ENCODE measurements at regions not wholly inside any gene's neighbourhood (a gene's known extent, or its start where the extent isn't known, plus 50 kb on each side); places are given as distances from the start of the nearest gene placed in this dataset.

DNA sequence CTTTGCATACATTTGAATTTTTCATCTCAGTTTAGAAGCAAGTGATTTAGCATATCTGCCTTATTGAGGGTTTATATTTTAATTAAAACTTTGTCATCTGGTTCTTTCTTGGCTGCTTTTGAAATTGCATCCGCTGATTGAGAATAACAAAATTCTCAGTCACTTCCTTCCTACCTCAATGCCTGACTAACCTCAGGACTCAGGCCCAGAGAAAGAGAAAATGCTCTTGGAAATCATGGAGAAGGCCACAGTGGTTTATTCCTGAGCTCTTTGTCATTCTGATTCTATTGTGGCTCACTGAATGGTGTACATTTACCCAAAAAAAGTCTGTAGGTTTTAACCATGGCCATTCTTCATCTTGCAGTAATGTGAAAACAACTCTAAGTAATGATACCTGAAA is 533.9 kb downstream of the TBL1XR1 start:
- H3K79me2 ChIP-seq (ENCODE audit: insufficient read depth) = no peaks in the 10 kb centered on the region
- TF ChIP-seq, protein P1, sequence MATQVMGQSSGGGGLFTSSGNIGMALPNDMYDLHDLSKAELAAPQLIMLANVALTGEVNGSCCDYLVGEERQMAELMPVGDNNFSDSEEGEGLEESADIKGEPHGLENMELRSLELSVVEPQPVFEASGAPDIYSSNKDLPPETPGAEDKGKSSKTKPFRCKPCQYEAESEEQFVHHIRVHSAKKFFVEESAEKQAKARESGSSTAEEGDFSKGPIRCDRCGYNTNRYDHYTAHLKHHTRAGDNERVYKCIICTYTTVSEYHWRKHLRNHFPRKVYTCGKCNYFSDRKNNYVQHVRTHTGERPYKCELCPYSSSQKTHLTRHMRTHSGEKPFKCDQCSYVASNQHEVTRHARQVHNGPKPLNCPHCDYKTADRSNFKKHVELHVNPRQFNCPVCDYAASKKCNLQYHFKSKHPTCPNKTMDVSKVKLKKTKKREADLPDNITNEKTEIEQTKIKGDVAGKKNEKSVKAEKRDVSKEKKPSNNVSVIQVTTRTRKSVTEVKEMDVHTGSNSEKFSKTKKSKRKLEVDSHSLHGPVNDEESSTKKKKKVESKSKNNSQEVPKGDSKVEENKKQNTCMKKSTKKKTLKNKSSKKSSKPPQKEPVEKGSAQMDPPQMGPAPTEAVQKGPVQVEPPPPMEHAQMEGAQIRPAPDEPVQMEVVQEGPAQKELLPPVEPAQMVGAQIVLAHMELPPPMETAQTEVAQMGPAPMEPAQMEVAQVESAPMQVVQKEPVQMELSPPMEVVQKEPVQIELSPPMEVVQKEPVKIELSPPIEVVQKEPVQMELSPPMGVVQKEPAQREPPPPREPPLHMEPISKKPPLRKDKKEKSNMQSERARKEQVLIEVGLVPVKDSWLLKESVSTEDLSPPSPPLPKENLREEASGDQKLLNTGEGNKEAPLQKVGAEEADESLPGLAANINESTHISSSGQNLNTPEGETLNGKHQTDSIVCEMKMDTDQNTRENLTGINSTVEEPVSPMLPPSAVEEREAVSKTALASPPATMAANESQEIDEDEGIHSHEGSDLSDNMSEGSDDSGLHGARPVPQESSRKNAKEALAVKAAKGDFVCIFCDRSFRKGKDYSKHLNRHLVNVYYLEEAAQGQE (IDR thresholded peaks at IDR 0.05; ENCODE audit: low read depth, low read length) = no peak
- no peak for TF ChIP-seq FOXM1 (IDR thresholded peaks at IDR 0.05; ENCODE audit: low read depth)
- TF ChIP-seq NFIC (IDR thresholded peaks at IDR 0.05; ENCODE audit: borderline replicate concordance) = no peak
- no peak for TF ChIP-seq SIN3A (IDR thresholded peaks at IDR 0.05; ENCODE audit: borderline replicate concordance, low read depth, low read length)
- no peak for TF ChIP-seq FOXJ3 (CRISPR knock-in tag; IDR thresholded peaks at IDR 0.05)
- TF ChIP-seq, protein P2, sequence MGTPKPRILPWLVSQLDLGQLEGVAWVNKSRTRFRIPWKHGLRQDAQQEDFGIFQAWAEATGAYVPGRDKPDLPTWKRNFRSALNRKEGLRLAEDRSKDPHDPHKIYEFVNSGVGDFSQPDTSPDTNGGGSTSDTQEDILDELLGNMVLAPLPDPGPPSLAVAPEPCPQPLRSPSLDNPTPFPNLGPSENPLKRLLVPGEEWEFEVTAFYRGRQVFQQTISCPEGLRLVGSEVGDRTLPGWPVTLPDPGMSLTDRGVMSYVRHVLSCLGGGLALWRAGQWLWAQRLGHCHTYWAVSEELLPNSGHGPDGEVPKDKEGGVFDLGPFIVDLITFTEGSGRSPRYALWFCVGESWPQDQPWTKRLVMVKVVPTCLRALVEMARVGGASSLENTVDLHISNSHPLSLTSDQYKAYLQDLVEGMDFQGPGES (IDR thresholded peaks at IDR 0.05; ENCODE audit: low read depth, low read length) = no peak
- TF ChIP-seq, protein P3, sequence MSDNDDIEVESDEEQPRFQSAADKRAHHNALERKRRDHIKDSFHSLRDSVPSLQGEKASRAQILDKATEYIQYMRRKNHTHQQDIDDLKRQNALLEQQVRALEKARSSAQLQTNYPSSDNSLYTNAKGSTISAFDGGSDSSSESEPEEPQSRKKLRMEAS (IDR thresholded peaks at IDR 0.05; ENCODE audit: low read depth) = no peak
- TF ChIP-seq JUND (IDR thresholded peaks at IDR 0.05) = no peak
- TF ChIP-seq GATA2 (CRISPR knock-in tag; IDR thresholded peaks at IDR 0.05) = no peak
- TF ChIP-seq FOSL2 (IDR thresholded peaks at IDR 0.05; ENCODE audit: borderline replicate concordance, low read depth) = no peak
- TF ChIP-seq CTCF (IDR thresholded peaks at IDR 0.05) = no peak
- no peak for TF ChIP-seq CHD2 (IDR thresholded peaks at IDR 0.05; ENCODE audit: low read length, partially characterized antibody)
- TF ChIP-seq RFX5 (IDR thresholded peaks at IDR 0.05; ENCODE audit: low read length) = no peak
- TF ChIP-seq YY1 (IDR thresholded peaks at IDR 0.05; ENCODE audit: low read depth) = no peak
- TF ChIP-seq RAD21 (IDR thresholded peaks at IDR 0.05; ENCODE audit: low read length) = no peak
- no peak for TF ChIP-seq TEAD4 (IDR thresholded peaks at IDR 0.05; ENCODE audit: borderline replicate concordance, insufficient read depth)
- no peak for TF ChIP-seq SMC3 (IDR thresholded peaks at IDR 0.05; ENCODE audit: low read depth, low read length)
- WGBS (ENCODE audit: low lambda C conversion rate) = 26% methylated on average over 1 of the region's 1 CpG
- no peaks in the 10 kb centered on the region for H3K9me2 ChIP-seq
- no peaks in the 10 kb centered on the region for H3K9me3 ChIP-seq
- no peak overlapping the region; the same call in 1 of the 2 replicates for H2AFZ ChIP-seq (ENCODE audit: low read depth)
- no peaks in the 10 kb centered on the region for H3K36me3 ChIP-seq (replicated peaks in 1 of 2; ENCODE audit: control insufficient read depth in 1 of 2, insufficient read depth in 2 of 2, low read length in 1 of 2)
- ChIA-PET POLR2A (no interaction called here), CTCF (interaction anchor here (0.6 to 2.7 kb wide), 9 partner anchors 9 to 1424 kb away, joined by 3 to 14 read pairs (median 3); no protein-coding TSS in a partner anchor)
- no peak overlapping the region for H3K4me3 ChIP-seq (ENCODE audit: low read depth in 2 of 2, low read length in 1 of 2)
- no peaks in the 10 kb centered on the region for H3K27me3 ChIP-seq (ENCODE audit: insufficient read depth)
- no peak for DNase-seq
- H3F3A ChIP-seq (replicated peaks; ENCODE audit: insufficient read depth) = no peaks in the 10 kb centered on the region
- H3K4me1 ChIP-seq (ENCODE audit: control insufficient read depth in 1 of 2, insufficient read depth in 2 of 2, low read depth in 1 of 2, low read length in 1 of 2) = peaks cover 0 to 5% of the 10 kb centered on the region in 2 experiments; a peak in 2 of 4 replicates
- no peak overlapping the region for H3K4me2 ChIP-seq
- no peaks in the 10 kb centered on the region for H4K20me1 ChIP-seq (ENCODE audit: insufficient read depth)
- no peak overlapping the region for H3K9ac ChIP-seq
- no peak overlapping the region for H3K27ac ChIP-seq (ENCODE audit: low read depth in 2 of 2, low read length in 1 of 2)

All from SK-N-SH (cell line).